Esophagus squamous epithelium (tissue), 4 donors: ENCODE measurements at regions not wholly inside any gene's neighbourhood (a gene's known extent, or its start where the extent isn't known, plus 50 kb on each side); places are given as distances from the start of the nearest gene placed in this dataset.

Experiments
- POLR2A ChIP-seq, 4 donors: fragments of 450-650 bp; IDR thresholded peaks; one replicate each; pipeline ENCODE4 v1.6.1; 2017; ENCODE audit warnings: antibody characterized with exemption in 4 of 4, mild to moderate bottlenecking in 4 of 4, moderate library complexity in 3 of 4
- TF ChIP-seq, protein P1 (sequence below), 6 experiments: fragments of 450-650 bp in 4 of 6; fragments of 200-600 bp in 2 of 6; sonication (generic) in 2 of 6; IDR thresholded peaks; one replicate each; pipeline ENCODE4 v1.5.1; 2016 to 2019; ENCODE audit warnings: antibody characterized with exemption in 6 of 6, mild to moderate bottlenecking in 4 of 6, moderate library complexity in 4 of 6

DNA sequence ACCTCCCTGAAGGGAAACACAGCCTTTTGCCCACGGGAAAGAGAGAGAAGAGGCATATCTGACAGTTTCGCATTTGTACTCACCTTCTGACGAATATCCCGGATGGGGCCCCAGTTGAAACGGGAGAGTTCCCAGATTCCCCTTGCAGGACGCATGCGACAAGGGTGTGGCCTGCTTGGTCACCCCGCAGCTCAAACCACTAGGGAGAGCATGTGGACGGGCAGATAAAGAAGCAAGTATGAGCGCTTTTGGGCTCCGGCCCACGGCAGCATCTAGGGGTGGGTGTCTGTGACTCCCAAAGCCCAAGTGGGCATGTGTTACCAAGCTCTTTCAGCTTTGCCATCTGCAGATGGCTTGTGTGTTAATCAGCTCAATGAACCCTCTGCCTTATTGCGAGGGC is 70.1 kb upstream of the MED14 start:
- TF ChIP-seq, protein P1, sequence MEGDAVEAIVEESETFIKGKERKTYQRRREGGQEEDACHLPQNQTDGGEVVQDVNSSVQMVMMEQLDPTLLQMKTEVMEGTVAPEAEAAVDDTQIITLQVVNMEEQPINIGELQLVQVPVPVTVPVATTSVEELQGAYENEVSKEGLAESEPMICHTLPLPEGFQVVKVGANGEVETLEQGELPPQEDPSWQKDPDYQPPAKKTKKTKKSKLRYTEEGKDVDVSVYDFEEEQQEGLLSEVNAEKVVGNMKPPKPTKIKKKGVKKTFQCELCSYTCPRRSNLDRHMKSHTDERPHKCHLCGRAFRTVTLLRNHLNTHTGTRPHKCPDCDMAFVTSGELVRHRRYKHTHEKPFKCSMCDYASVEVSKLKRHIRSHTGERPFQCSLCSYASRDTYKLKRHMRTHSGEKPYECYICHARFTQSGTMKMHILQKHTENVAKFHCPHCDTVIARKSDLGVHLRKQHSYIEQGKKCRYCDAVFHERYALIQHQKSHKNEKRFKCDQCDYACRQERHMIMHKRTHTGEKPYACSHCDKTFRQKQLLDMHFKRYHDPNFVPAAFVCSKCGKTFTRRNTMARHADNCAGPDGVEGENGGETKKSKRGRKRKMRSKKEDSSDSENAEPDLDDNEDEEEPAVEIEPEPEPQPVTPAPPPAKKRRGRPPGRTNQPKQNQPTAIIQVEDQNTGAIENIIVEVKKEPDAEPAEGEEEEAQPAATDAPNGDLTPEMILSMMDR (IDR thresholded peaks at IDR 0.05) = no peak
- TF ChIP-seq POLR2A (IDR thresholded peaks at IDR 0.05) = no peak
